GM19372 (cell line): ENCODE measurements at regions not wholly inside any gene's neighbourhood (a gene's known extent, or its start where the extent isn't known, plus 50 kb on each side); places are given as distances from the start of the nearest gene placed in this dataset.

Source experiments
- ATAC-seq: cut with Tn5 transposase; IDR thresholded peaks from one replicate; pipeline ENCODE4 v1.9.1; 2021; ENCODE audit warnings: mild to moderate bottlenecking, low read depth, moderate library complexity; ENCODE audit not compliant: unreplicated experiment

GRCh38 chr12:63266988-63267387, 116.0 kb upstream of the AVPR1A start:
- no peak for ATAC-seq

- no peak for ATAC-seq
These were observed 113.6 kb upstream of the AVPR1A start for GRCh38 chr12:63264629-63265028.

GRCh38 chr12:63250486-63250885, 99.5 kb upstream of the AVPR1A start:
- no peak for ATAC-seq

- no peak for ATAC-seq
These were observed 87.9 kb upstream of the AVPR1A start for GRCh38 chr12:63238892-63239291.

GRCh38 chr12:63232896-63233295, 81.9 kb upstream of the AVPR1A start:
- no peak for ATAC-seq

GRCh38 chr12:63228853-63229252, 77.9 kb upstream of the AVPR1A start:
- no peak for ATAC-seq

- no peak for ATAC-seq
These were observed 75.9 kb upstream of the AVPR1A start for GRCh38 chr12:63226792-63227463.

GRCh38 chr12:63224396-63224795, 73.4 kb upstream of the AVPR1A start:
- ATAC-seq = no peak

- ATAC-seq = no peak
These were observed 72.1 kb upstream of the AVPR1A start for GRCh38 chr12:63223128-63223527.

- ATAC-seq = no peak
These were observed 71.6 kb upstream of the AVPR1A start for GRCh38 chr12:63222582-63222981.

GRCh38 chr12:63220921-63221320, 69.9 kb upstream of the AVPR1A start:
- ATAC-seq = no peak

- ATAC-seq = no peak
These were observed 61.3 kb upstream of the AVPR1A start for GRCh38 chr12:63212316-63212715.

GRCh38 chr12:63208956-63209355, 58.0 kb upstream of the AVPR1A start:
- no peak for ATAC-seq

GRCh38 chr12:63206909-63207308, 55.9 kb upstream of the AVPR1A start:
- no peak for ATAC-seq

GRCh38 chr12:63206494-63206893, 55.5 kb upstream of the AVPR1A start:
- ATAC-seq = no peak
